Activated naive CD4-positive, alpha-beta T cell treated with anti-CD3 and anti-CD28 coated beads, Interleukin-2, amount 50 U/mL, for 72 hours (primary cell): ENCODE measurements at regions not wholly inside any gene's neighbourhood (a gene's known extent, or its start where the extent isn't known, plus 50 kb on each side); places are given as distances from the start of the nearest gene placed in this dataset.
"Not testable (repeated sequence)": the region's sequence is repeated elsewhere in the genome, so short reads cannot be mapped to it uniquely, and the experiment has no call there.

Source experiments
- ATAC-seq, 2 donors: fragments of 150-1000 bp; cut with Tn5 transposase; 2 replicates each; pipeline ENCODE4 v1.10.0; 2021; ENCODE audit warnings: mild to moderate bottlenecking in 2 of 2, moderate library complexity in 2 of 2
- DNase-seq, 2 donors: peaks; one replicate each; pipeline ENCODE4 v3.0.0; 2021 to 2022; ENCODE audit warnings: low spot score in 2 of 2
- H3K27ac Mint-ChIP-seq, 2 donors: one replicate each; pipeline ENCODE4 v1.8.0; 2022; ENCODE audit warnings: mild to moderate bottlenecking in 2 of 2, mixed read lengths in 2 of 2
- H3K36me3 Mint-ChIP-seq, 2 donors: one replicate each; pipeline ENCODE4 v1.8.0; 2022; ENCODE audit warnings: mixed read lengths in 2 of 2
- H3K9me3 Mint-ChIP-seq, 2 donors: one replicate each; pipeline ENCODE4 v1.8.0; 2022; ENCODE audit warnings: mixed read lengths in 2 of 2

- ATAC-seq = no peak
Measured at GRCh38 chr13:46498650-46499049, 54.3 kb upstream of the LRCH1 start.

GRCh38 chr13:46496086-46496485 is 56.9 kb upstream of the LRCH1 start:
- Mint-ChIP-seq H3K9me3 (no peaks in the 10 kb centered on the region), H3K27ac (no peak overlapping the region)
- ATAC-seq = no peak

More at GRCh38 chr13:46498650-46499049, 54.3 kb upstream of the LRCH1 start:
- no peak overlapping the region for H3K27ac Mint-ChIP-seq
- H3K9me3 Mint-ChIP-seq = no peaks in the 10 kb centered on the region
- DNase-seq = no peak
- H3K36me3 Mint-ChIP-seq = no peaks in the 10 kb centered on the region

GRCh38 chr13:46495651-46496050 is 57.3 kb upstream of the LRCH1 start:
- DNase-seq = no peak
- H3K27ac Mint-ChIP-seq = no peak overlapping the region

More at GRCh38 chr13:46496086-46496485, 56.9 kb upstream of the LRCH1 start:
- H3K36me3 Mint-ChIP-seq = no peaks in the 10 kb centered on the region
- no peak for DNase-seq

GRCh38 chr13:46495066-46495465 is 57.9 kb upstream of the LRCH1 start:
- Mint-ChIP-seq H3K9me3 (no peaks in the 10 kb centered on the region), H3K27ac (no peak overlapping the region), H3K36me3 (no peaks in the 10 kb centered on the region)
- ATAC-seq (no peak), DNase-seq (no peak)

More at GRCh38 chr13:46495651-46496050, 57.3 kb upstream of the LRCH1 start:
- no peaks in the 10 kb centered on the region for H3K9me3 Mint-ChIP-seq
- no peak for ATAC-seq
- H3K36me3 Mint-ChIP-seq = no peaks in the 10 kb centered on the region

- peak in 1 of 2 donors; percentile 18 for DNase-seq
Measured at GRCh38 chr13:46492946-46493345, 60.0 kb upstream of the LRCH1 start.

GRCh38 chr13:46491641-46492040 is 61.3 kb upstream of the LRCH1 start:
- H3K27ac Mint-ChIP-seq = no peak overlapping the region
- ATAC-seq = no peak

More at GRCh38 chr13:46492946-46493345, 60.0 kb upstream of the LRCH1 start:
- no peak overlapping the region for H3K27ac Mint-ChIP-seq
- H3K36me3 Mint-ChIP-seq = peaks cover 0 to under 1% of the 10 kb centered on the region in 2 donors
- H3K9me3 Mint-ChIP-seq = no peaks in the 10 kb centered on the region
- ATAC-seq = no peak

GRCh38 chr13:46490713-46491112 is 62.3 kb upstream of the LRCH1 start:
- H3K27ac Mint-ChIP-seq, H3K36me3 Mint-ChIP-seq, DNase-seq, H3K9me3 Mint-ChIP-seq: not testable (repeated sequence)
- peak in 1 of 2 donors; percentile 61 for ATAC-seq

More at GRCh38 chr13:46491641-46492040, 61.3 kb upstream of the LRCH1 start:
- DNase-seq = no peak
- H3K9me3 Mint-ChIP-seq = no peaks in the 10 kb centered on the region
- H3K36me3 Mint-ChIP-seq = peaks cover 0 to 6% of the 10 kb centered on the region in 2 donors

GRCh38 chr13:46490129-46490528 is 62.8 kb upstream of the LRCH1 start:
- Mint-ChIP-seq H3K9me3 (peaks cover 0 to 8% of the 10 kb centered on the region in 2 donors), H3K27ac (no peak overlapping the region), H3K36me3 (peaks cover 6 to 12% of the 10 kb centered on the region in 2 donors)
- ATAC-seq (no peak), DNase-seq (no peak)

GRCh38 chr13:46489586-46490023 is 63.4 kb upstream of the LRCH1 start:
- ATAC-seq (peak in 1 of 2 donors; percentile 37), DNase-seq (no peak)
- H3K27ac Mint-ChIP-seq = no peak overlapping the region
- peaks cover 1 to 11% of the 10 kb centered on the region in 2 donors for H3K9me3 Mint-ChIP-seq
- H3K36me3 Mint-ChIP-seq = peaks cover 6 to 17% of the 10 kb centered on the region in 2 donors

GRCh38 chr13:46487748-46488147 is 65.2 kb upstream of the LRCH1 start:
- no peak overlapping the region for H3K27ac Mint-ChIP-seq
- peaks cover 7 to 23% of the 10 kb centered on the region in 2 donors for H3K9me3 Mint-ChIP-seq
- H3K36me3 Mint-ChIP-seq = peaks cover 9 to 32% of the 10 kb centered on the region in 2 donors
- ATAC-seq (peak in 1 of 2 donors; percentile 73), DNase-seq (no peak)

- H3K36me3 Mint-ChIP-seq = peaks cover 9 to 32% of the 10 kb centered on the region in 2 donors
- ATAC-seq = no peak
- no peak for DNase-seq
- H3K9me3 Mint-ChIP-seq = peaks cover 11 to 27% of the 10 kb centered on the region in 2 donors
- H3K27ac Mint-ChIP-seq = no peak overlapping the region
Measured at GRCh38 chr13:46486270-46486669, 66.7 kb upstream of the LRCH1 start.

- peaks cover 11 to 27% of the 10 kb centered on the region in 2 donors for H3K9me3 Mint-ChIP-seq
- peaks cover 9 to 32% of the 10 kb centered on the region in 2 donors for H3K36me3 Mint-ChIP-seq
- no peak overlapping the region for H3K27ac Mint-ChIP-seq
Measured at GRCh38 chr13:46484561-46484960, 68.4 kb upstream of the LRCH1 start.

GRCh38 chr13:46481166-46481565 is 71.8 kb upstream of the LRCH1 start:
- no peak for ATAC-seq
- Mint-ChIP-seq H3K36me3 (peaks cover 6 to 26% of the 10 kb centered on the region in 2 donors), H3K27ac (no peak overlapping the region), H3K9me3 (peaks cover 11 to 30% of the 10 kb centered on the region in 2 donors)
- no peak for DNase-seq

More at GRCh38 chr13:46484561-46484960, 68.4 kb upstream of the LRCH1 start:
- ATAC-seq (no peak), DNase-seq (no peak)

GRCh38 chr13:46480131-46480530 is 72.8 kb upstream of the LRCH1 start:
- no peak overlapping the region for H3K27ac Mint-ChIP-seq
- peaks cover 4 to 20% of the 10 kb centered on the region in 2 donors for H3K36me3 Mint-ChIP-seq
- DNase-seq (no peak), ATAC-seq (no peak)
- H3K9me3 Mint-ChIP-seq = peaks cover 11 to 25% of the 10 kb centered on the region in 2 donors

GRCh38 chr13:46479691-46480090 is 73.3 kb upstream of the LRCH1 start:
- no peak overlapping the region for H3K27ac Mint-ChIP-seq
- no peak for ATAC-seq
- H3K9me3 Mint-ChIP-seq = peaks cover 11 to 23% of the 10 kb centered on the region in 2 donors
- DNase-seq = no peak
- peaks cover 4 to 16% of the 10 kb centered on the region in 2 donors for H3K36me3 Mint-ChIP-seq

GRCh38 chr13:46479283-46479682 is 73.7 kb upstream of the LRCH1 start:
- Mint-ChIP-seq H3K9me3 (peaks cover 7 to 19% of the 10 kb centered on the region in 2 donors), H3K36me3 (peaks cover 4 to 12% of the 10 kb centered on the region in 2 donors), H3K27ac (no peak overlapping the region)
- ATAC-seq = no peak
- DNase-seq = no peak

GRCh38 chr13:46478651-46479050 is 74.3 kb upstream of the LRCH1 start:
- H3K36me3 Mint-ChIP-seq = peaks cover 4 to 8% of the 10 kb centered on the region in 2 donors
- ATAC-seq (no peak), DNase-seq (no peak)
- peaks cover 7 to 18% of the 10 kb centered on the region in 2 donors for H3K9me3 Mint-ChIP-seq
- H3K27ac Mint-ChIP-seq = no peak overlapping the region

GRCh38 chr13:46476174-46476573 is 76.8 kb upstream of the LRCH1 start:
- H3K9me3 Mint-ChIP-seq = peaks cover 0 to 6% of the 10 kb centered on the region in 2 donors
- H3K27ac Mint-ChIP-seq = no peak overlapping the region
- DNase-seq (no peak), ATAC-seq (no peak)
- H3K36me3 Mint-ChIP-seq = no peaks in the 10 kb centered on the region
